NB4 (cell line): ENCODE measurements at regions not wholly inside any gene's neighbourhood (a gene's known extent, or its start where the extent isn't known, plus 50 kb on each side); places are given as distances from the start of the nearest gene placed in this dataset.

Experiments
- CTCF ChIP-seq: IDR thresholded peaks from one replicate; pipeline ENCODE4 v1.5.1; 2012; ENCODE audit warnings: low read depth, low read length
- POLR2A ChIP-seq: IDR thresholded peaks from 2 replicates; pipeline ENCODE4 v1.6.1; 2011; ENCODE audit warnings: mild to moderate bottlenecking; ENCODE audit not compliant: insufficient read length; ENCODE audit errors: extremely low read depth
- TF ChIP-seq, protein P1 (sequence below): IDR thresholded peaks from 2 replicates; pipeline ENCODE4 v1.6.1; 2011; ENCODE audit warnings: low read depth, low read length

DNA sequence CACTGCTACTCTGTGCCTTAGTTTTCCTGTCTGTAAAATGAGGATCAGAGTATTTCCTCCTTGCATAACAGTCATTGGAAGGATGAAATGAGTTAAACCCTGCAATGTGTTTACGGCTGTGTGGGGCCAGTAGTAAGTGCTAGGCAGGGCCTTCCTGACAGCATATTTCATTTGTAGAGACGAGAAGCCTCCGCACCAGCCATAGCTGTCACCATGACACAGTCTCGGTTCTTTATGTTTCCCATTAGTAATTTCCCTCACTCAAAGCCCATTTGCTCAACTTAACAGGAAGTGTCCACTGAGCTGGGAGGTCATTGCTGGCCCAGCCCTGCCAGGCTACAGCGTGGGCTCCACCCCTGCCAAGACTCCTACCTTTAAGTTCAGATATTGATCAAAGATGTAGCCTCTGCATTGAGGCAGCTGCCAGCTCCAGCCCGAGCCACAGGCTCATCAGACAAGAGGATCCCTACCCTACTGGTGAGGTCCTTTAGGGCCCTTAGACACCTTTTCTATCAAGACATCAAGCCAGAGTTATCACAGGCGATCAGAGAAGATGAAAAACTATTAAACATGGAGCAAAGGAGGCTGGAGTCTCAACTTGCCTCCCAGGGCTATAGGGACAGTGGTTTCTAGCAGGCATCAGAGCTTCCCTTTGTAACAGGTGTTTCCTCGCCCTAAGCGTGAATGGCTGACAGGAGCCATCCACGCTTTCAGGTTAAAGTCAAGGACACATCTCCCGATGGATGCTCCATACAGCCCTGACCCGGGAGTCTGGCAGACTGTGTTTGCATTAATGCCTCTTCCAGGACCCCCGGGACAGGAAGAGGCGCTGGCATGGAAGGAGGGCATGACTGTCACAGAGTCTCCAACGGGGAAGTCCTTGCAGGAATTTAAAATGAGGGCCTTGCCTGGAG, 251.7 kb downstream of the NDUFA10 start:
- TF ChIP-seq CTCF, result no peak
- TF ChIP-seq, protein P1, sequence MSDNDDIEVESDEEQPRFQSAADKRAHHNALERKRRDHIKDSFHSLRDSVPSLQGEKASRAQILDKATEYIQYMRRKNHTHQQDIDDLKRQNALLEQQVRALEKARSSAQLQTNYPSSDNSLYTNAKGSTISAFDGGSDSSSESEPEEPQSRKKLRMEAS, result no peak
- TF ChIP-seq POLR2A, result no peak
